HepG2 (cell line): ENCODE measurements at regions not wholly inside any gene's neighbourhood (a gene's known extent, or its start where the extent isn't known, plus 50 kb on each side); places are given as distances from the start of the nearest gene placed in this dataset.

Source experiments
- CEBPB ChIP-seq: IDR thresholded peaks from 2 replicates; pipeline ENCODE4 v1.6.1; 2011; ENCODE audit warnings: low read depth, low read length, improper control_type of control experiment, borderline replicate concordance
- E2F1 ChIP-seq: sonication (generic); formaldehyde crosslinking; IDR thresholded peaks from 2 replicates; pipeline ENCODE4 v1.5.0; 2020; ENCODE audit warnings: missing genetic modification reagents
- EEA1 ChIP-seq: sonication (generic); formaldehyde crosslinking; IDR thresholded peaks from 2 replicates; pipeline ENCODE4 v1.5.1; 2020; ENCODE audit warnings: mild to moderate bottlenecking, missing genetic modification reagents, borderline replicate concordance
- PATZ1 ChIP-seq: sonication (generic); formaldehyde crosslinking; IDR thresholded peaks from 2 replicates; pipeline ENCODE4 v1.4.0; 2020; ENCODE audit warnings: missing genetic modification reagents
- POLR2G ChIP-seq: fragments of 200-400 bp; formaldehyde crosslinking; IDR thresholded peaks from 2 replicates; pipeline ENCODE4 v1.6.1; 2018; ENCODE audit warnings: mild to moderate bottlenecking, low read depth, low read length, moderate library complexity
- PRDM10 ChIP-seq: sonication (generic); formaldehyde crosslinking; IDR thresholded peaks from 2 replicates; pipeline ENCODE4 v1.4.0; 2020; ENCODE audit warnings: low read depth, missing genetic modification reagents
- REST ChIP-seq, 2 experiments: IDR thresholded peaks; 2 replicates each; pipeline ENCODE4 v1.6.1; 2011 to 2012; ENCODE audit warnings: low read length in 2 of 2, borderline replicate concordance in 1 of 2, low read depth in 1 of 2, mild to moderate bottlenecking in 1 of 2, moderate library complexity in 1 of 2
- RFX5 ChIP-seq: IDR thresholded peaks from 2 replicates; pipeline ENCODE4 v1.6.1; 2011; ENCODE audit warnings: low read depth, low read length, improper control_type of control experiment
- ZNF296 ChIP-seq: sonication (generic); formaldehyde crosslinking; conservative IDR thresholded peaks from 2 replicates; pipeline ENCODE4 v1.5.0; 2020; ENCODE audit warnings: mild to moderate bottlenecking, missing genetic modification reagents
- ZNF841 ChIP-seq: sonication (generic); formaldehyde crosslinking; IDR thresholded peaks from 2 replicates; pipeline ENCODE4 v1.8.1; 2023; ENCODE audit warnings: missing genetic modification reagents, borderline replicate concordance

- TF ChIP-seq REST (IDR thresholded peaks at IDR 0.05; ENCODE audit: borderline replicate concordance in 1 of 2, low read depth in 1 of 2, low read length in 2 of 2), result no peak
- TF ChIP-seq PATZ1 (CRISPR knock-in tag), result no peak
- TF ChIP-seq E2F1 (CRISPR knock-in tag), result no peak
- TF ChIP-seq ZNF296, result no peak
- TF ChIP-seq PRDM10, result no peak
- no peak for TF ChIP-seq EEA1 (CRISPR knock-in tag)
- TF ChIP-seq RFX5, result no peak
- no peak for TF ChIP-seq CEBPB
- TF ChIP-seq POLR2G, result no peak
- TF ChIP-seq ZNF841 (CRISPR knock-in tag), result no peak
Observed at GRCh38 chr13:54489359-54489758, 1460.7 kb downstream of the OLFM4 start.
